CD4-positive, alpha-beta T cell (primary cell): ENCODE measurements at regions not wholly inside any gene's neighbourhood (a gene's known extent, or its start where the extent isn't known, plus 50 kb on each side); places are given as distances from the start of the nearest gene placed in this dataset.

Source experiments
- ATAC-seq: fragments of 200-7000 bp; cut with Tn5 transposase; one replicate; pipeline ENCODE4 v1.10.0; 2022; ENCODE audit warnings: mild to moderate bottlenecking; ENCODE audit not compliant: poor library complexity
- CTCF ChIA-PET: fragments of 350-600 bp; sonication (Branson Sonifier 250); formaldehyde crosslinking; loops from one replicate; lab custom pipeline; 2021; ENCODE audit warnings: antibody characterized with exemption, inconsistent platforms; lab: Charles Lee
- POLR2A ChIA-PET: fragments of 350-600 bp; sonication (Branson Sonifier 250); formaldehyde crosslinking; loops from one replicate; lab custom pipeline; 2021; ENCODE audit warnings: antibody characterized with exemption, inconsistent platforms; lab: Charles Lee
- DNase-seq, 14 experiments: peaks; one replicate each; pipeline ENCODE4 v3.0.0-alpha.2; 2013 to 2020; ENCODE audit warnings: mixed read lengths in 2 of 14
- H3K27ac ChIP-seq, 2 donors: one replicate each; pipeline versions ENCODE4 v1.5.1 to v1.7.0; 2013; ENCODE audit warnings: low read length in 2 of 2, low read depth in 1 of 2, mild to moderate bottlenecking in 1 of 2
- H3K27me3 ChIP-seq, 2 experiments: 1 replicate in 1 of 2; 2 replicates in 1 of 2; pipeline versions ENCODE4 v1.6.1 to v1.7.0; 2013; ENCODE audit warnings: low read length in 2 of 2, control low read depth in 1 of 2, mild to moderate bottlenecking in 1 of 2, moderate library complexity in 1 of 2; ENCODE audit not compliant: insufficient read depth in 2 of 2, control insufficient read depth in 1 of 2
- H3K36me3 ChIP-seq: one replicate; pipeline ENCODE4 v1.6.1; 2013; ENCODE audit warnings: low read length, control low read depth; ENCODE audit not compliant: insufficient read depth
- H3K4me1 ChIP-seq: one replicate; pipeline ENCODE4 v1.6.1; 2013; ENCODE audit warnings: low read length, control low read depth; ENCODE audit not compliant: insufficient read depth
- H3K4me3 ChIP-seq: one replicate; pipeline ENCODE4 v1.5.1; 2013; ENCODE audit warnings: mild to moderate bottlenecking, low read length, moderate library complexity
- H3K9me3 ChIP-seq, 2 experiments: 1 replicate in 1 of 2; 2 replicates in 1 of 2; pipeline versions ENCODE4 v1.6.1 to v1.7.0; 2013; ENCODE audit warnings: low read length in 2 of 2, mild to moderate bottlenecking in 2 of 2, control low read depth in 1 of 2, moderate library complexity in 1 of 2; ENCODE audit not compliant: control insufficient read depth in 1 of 2, insufficient read depth in 1 of 2
- H3K27ac Mint-ChIP-seq: one replicate; pipeline ENCODE4 v1.8.0; 2020; ENCODE audit warnings: mixed read lengths
- H3K27me3 Mint-ChIP-seq: one replicate; pipeline ENCODE4 v1.8.0; 2021; ENCODE audit warnings: mixed read lengths
- H3K36me3 Mint-ChIP-seq: one replicate; pipeline ENCODE4 v1.8.0; 2021; ENCODE audit warnings: low read depth, mixed read lengths
- H3K4me1 Mint-ChIP-seq: one replicate; pipeline ENCODE4 v1.8.0; 2021; ENCODE audit warnings: low read depth, mixed read lengths
- H3K4me3 Mint-ChIP-seq: one replicate; pipeline ENCODE4 v1.8.0; 2020; ENCODE audit warnings: mild to moderate bottlenecking, mixed read lengths
- H3K9me3 Mint-ChIP-seq: one replicate; pipeline ENCODE4 v1.8.0; 2020; ENCODE audit warnings: mixed read lengths
- intact Hi-C, 2 experiments: fragments of 100-400 bp; cut with DNase I in 1 of 2; cut with micrococcal nuclease in 1 of 2; formaldehyde crosslinking; loops; one replicate each; pipeline versions ENCODE4 v1.15.1 to v1.9.0; 2023 to 2025; cut with DNase I, micrococcal nuclease
- TF ChIP-seq, protein P1 (sequence below): fragments of 200-600 bp; IDR thresholded peaks from one replicate; pipeline ENCODE4 v1.8.0; 2022; ENCODE audit warnings: antibody characterized with exemption, mild to moderate bottlenecking

DNA sequence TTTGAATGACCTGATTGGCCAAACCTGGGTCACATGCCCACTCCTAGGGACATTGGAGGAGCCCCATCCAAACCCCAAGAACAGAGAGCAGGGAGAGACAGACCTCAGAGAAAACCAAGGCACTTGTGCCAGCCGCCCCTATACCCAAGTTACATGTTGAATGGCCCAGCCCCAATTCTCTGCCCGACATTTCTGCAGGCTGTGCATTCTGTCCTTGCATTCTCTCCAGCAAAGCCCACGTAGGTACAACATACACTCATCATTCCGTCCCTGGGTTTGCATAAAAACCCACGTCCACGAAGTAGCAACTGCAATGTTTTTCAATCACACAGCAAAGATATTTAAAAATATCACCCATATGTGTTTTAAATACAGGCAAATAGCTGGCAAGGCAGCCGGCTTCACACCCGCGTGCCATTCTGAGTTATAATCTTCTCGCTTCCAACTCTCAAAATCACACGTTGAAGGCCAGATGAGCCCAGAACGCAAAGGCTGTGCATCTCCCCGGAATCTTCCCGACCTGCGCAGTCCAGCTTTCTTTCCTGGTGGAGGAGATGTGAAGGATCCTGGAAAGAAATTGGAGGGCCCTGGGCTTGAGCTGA lies 91.7 kb upstream of the MYL2 start:
- POLR2A ChIA-PET = no interaction called here
- CTCF ChIA-PET = interaction anchor here (1.4 kb wide), 1 partner anchor 8 kb away, joined by 3 read pairs; no protein-coding TSS in a partner anchor
- TF ChIP-seq, protein P1, sequence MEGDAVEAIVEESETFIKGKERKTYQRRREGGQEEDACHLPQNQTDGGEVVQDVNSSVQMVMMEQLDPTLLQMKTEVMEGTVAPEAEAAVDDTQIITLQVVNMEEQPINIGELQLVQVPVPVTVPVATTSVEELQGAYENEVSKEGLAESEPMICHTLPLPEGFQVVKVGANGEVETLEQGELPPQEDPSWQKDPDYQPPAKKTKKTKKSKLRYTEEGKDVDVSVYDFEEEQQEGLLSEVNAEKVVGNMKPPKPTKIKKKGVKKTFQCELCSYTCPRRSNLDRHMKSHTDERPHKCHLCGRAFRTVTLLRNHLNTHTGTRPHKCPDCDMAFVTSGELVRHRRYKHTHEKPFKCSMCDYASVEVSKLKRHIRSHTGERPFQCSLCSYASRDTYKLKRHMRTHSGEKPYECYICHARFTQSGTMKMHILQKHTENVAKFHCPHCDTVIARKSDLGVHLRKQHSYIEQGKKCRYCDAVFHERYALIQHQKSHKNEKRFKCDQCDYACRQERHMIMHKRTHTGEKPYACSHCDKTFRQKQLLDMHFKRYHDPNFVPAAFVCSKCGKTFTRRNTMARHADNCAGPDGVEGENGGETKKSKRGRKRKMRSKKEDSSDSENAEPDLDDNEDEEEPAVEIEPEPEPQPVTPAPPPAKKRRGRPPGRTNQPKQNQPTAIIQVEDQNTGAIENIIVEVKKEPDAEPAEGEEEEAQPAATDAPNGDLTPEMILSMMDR = no peak
- ATAC-seq (no peak), DNase-seq (no peak)
- Mint-ChIP-seq H3K27me3 (peaks cover 57% of the 10 kb centered on the region), H3K36me3 (no peaks in the 10 kb centered on the region), H3K4me3 (no peak overlapping the region), H3K9me3 (peaks cover 6% of the 10 kb centered on the region), H3K27ac (no peak overlapping the region), H3K4me1 (no peaks in the 10 kb centered on the region)
- peaks cover 0 to 16% of the 10 kb centered on the region in 2 experiments for H3K27me3 ChIP-seq
- intact Hi-C loops = no loop called here
- no peak overlapping the region for H3K27ac ChIP-seq
- no peaks in the 10 kb centered on the region for H3K4me1 ChIP-seq
- H3K4me3 ChIP-seq = no peak overlapping the region
- no peaks in the 10 kb centered on the region for H3K36me3 ChIP-seq
- peaks cover 0 to 8% of the 10 kb centered on the region in 2 experiments for H3K9me3 ChIP-seq

DNA sequence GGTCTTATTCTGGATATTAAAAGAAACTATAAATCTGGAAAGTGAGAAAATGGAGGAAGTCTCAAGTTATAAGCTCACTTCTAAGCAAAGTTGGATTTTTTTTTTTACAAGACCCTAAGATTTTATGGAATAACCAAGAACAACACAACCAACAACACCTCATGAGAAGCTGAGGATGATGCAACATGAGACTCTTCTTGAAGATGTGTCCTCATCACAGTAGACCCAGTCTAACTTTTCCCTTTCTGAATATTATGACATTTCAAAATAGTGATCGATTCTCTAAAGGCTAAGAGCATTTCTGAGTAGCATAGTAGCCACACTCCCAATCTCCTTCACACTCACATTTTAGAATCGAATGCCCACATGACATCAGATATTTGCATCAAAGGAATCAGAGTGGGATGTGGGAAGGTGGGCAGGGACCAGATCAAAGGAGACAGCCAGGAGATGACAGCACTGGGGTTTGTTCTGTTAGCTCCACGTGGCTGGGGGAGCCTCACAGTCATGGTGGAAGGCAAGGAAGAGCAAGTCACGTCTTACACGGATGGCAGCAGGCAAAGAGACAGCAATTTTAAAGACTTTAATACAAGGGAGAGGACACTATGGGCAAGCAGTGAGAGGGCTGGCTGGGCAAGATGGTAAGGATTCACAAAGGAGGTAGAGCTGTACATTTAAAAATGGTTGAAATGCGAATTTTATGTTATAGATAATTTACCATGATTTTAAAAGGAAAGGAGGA lies 90.7 kb upstream of the MYL2 start:
- H3K27me3 ChIP-seq = peaks cover 2 to 11% of the 10 kb centered on the region in 2 experiments
- no peaks in the 10 kb centered on the region for H3K36me3 Mint-ChIP-seq
- H3K4me1 Mint-ChIP-seq = no peaks in the 10 kb centered on the region
- no peak overlapping the region for H3K27ac ChIP-seq
- DNase-seq = no peak
- peaks cover 63% of the 10 kb centered on the region for H3K27me3 Mint-ChIP-seq
- no peak overlapping the region for H3K4me3 ChIP-seq
- no peaks in the 10 kb centered on the region for H3K4me1 ChIP-seq
- H3K4me3 Mint-ChIP-seq = no peak overlapping the region
- H3K9me3 ChIP-seq = peaks cover 0 to 8% of the 10 kb centered on the region in 2 experiments
- H3K9me3 Mint-ChIP-seq = peaks cover 6% of the 10 kb centered on the region
- intact Hi-C loops = no loop called here
- H3K27ac Mint-ChIP-seq = no peak overlapping the region
- H3K36me3 ChIP-seq = no peaks in the 10 kb centered on the region
- CTCF ChIA-PET = interaction anchor here (0.7 to 1.4 kb wide), 2 partner anchors 7 to 205 kb away, joined by 3 read pairs; no protein-coding TSS in a partner anchor
- POLR2A ChIA-PET = interaction anchor here (0.8 kb wide), 1 partner anchor 9 kb away, joined by 3 read pairs; no protein-coding TSS in a partner anchor
- ATAC-seq = no peak
- TF ChIP-seq, protein P1 = no peak

DNA sequence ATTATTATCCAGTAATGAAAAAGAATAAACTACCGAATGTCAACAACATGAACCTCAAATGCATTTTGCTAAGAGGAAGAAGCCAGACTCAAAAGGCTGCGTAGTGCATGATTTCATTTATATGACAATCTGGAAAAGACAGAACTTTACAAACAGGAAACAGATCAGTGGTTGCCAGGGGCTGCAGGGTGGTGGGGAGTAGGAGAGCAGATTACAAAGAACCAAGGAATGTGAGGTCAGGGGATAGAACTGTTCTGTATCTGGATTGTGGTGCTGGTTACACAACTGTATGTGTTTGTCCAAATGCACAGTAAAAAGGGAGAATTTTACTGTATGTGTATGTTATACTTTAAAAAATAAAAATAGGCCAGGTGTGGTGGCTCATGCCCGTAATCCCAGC lies 89.7 kb upstream of the MYL2 start:
- Histone ChIP-seq H3K36me3 (no peaks in the 10 kb centered on the region), H3K4me3 (no peak overlapping the region), H3K4me1 (no peaks in the 10 kb centered on the region), H3K27me3 (peaks cover 9 to 21% of the 10 kb centered on the region in 2 experiments), H3K27ac (no peak overlapping the region), H3K9me3 (peaks cover 0 to 8% of the 10 kb centered on the region in 2 experiments)
- H3K27ac Mint-ChIP-seq = no peak overlapping the region
- CTCF ChIA-PET = no interaction called here
- intact Hi-C loops = no loop called here
- H3K36me3 Mint-ChIP-seq = no peaks in the 10 kb centered on the region
- POLR2A ChIA-PET = no interaction called here
- DNase-seq = no peak
- no peak for ATAC-seq
- H3K9me3 Mint-ChIP-seq = peaks cover 6% of the 10 kb centered on the region
- H3K27me3 Mint-ChIP-seq = peaks cover 73% of the 10 kb centered on the region
- no peak overlapping the region for H3K4me3 Mint-ChIP-seq
- no peaks in the 10 kb centered on the region for H3K4me1 Mint-ChIP-seq
- TF ChIP-seq, protein P1 = no peak
